ENCODE measurements at regions not wholly inside any gene's neighbourhood (a gene's known extent, or its start where the extent isn't known, plus 50 kb on each side); places are given as distances from the start of the nearest gene placed in this dataset.

- no peak for DNase-seq (ENCODE audit: low read depth in 1 of 2, low spot score in 1 of 2)
These were observed 537.4 kb downstream of the TUSC7 start for GRCh38 chr3:117246771-117247555.

DNA sequence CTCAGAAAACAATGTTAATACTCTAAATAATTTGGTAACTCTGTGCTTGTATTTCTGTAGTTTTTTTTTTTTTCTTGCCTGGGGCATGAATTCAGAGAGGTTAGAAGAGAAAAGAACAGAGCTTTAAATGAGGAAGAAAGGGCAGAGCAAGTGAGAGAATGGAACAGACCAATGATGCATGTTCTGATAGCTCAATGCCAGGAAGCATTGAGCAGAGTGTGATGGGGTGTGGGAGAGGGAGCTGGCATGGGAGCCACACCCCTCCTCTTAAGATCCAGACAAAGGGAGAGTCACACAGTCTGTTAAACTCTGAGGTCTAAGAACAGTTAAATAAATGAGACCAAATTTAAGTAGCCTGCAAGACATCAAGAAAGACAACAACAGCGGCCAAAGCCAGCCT lies 538.6 kb downstream of the TUSC7 start:
- DNase-seq (ENCODE audit: low read depth in 1 of 2, low spot score in 1 of 2) = no peak

- DNase-seq (ENCODE audit: low read depth in 1 of 2, low spot score in 1 of 2) = no peak
These were observed 542.6 kb downstream of the TUSC7 start for GRCh38 chr3:117252208-117252607.

GRCh38 chr3:117252651-117253050 lies 543.1 kb downstream of the TUSC7 start:
- DNase-seq (ENCODE audit: low read depth in 1 of 2, low spot score in 1 of 2) = no peak

GRCh38 chr3:117253636-117254035 lies 544.1 kb downstream of the TUSC7 start:
- DNase-seq (ENCODE audit: low read depth in 1 of 2, low spot score in 1 of 2) = no peak

DNA sequence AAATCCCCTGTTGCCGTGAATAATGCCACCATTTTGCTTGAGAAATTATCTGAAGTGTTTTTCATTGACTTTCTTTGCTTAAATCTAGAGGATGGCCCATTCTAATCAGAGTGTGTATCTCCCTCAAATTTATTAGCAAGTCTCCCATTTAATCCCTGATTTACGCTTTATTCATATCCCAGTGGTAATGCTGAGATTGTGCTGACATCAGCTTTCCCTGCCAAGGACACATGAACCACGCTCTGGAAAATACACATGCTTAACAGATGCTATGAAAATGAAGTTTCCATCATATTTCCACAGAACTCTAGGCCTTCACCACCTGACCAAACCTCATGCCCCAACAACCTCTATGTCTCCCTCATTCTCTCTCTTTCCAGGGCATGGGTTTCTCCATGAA lies 545.4 kb downstream of the TUSC7 start:
- DNase-seq (ENCODE audit: low read depth in 1 of 2, low spot score in 1 of 2) = no peak

GRCh38 chr3:117255736-117256135 lies 546.2 kb downstream of the TUSC7 start:
- no peak for DNase-seq (ENCODE audit: low read depth in 1 of 2, low spot score in 1 of 2)

DNA sequence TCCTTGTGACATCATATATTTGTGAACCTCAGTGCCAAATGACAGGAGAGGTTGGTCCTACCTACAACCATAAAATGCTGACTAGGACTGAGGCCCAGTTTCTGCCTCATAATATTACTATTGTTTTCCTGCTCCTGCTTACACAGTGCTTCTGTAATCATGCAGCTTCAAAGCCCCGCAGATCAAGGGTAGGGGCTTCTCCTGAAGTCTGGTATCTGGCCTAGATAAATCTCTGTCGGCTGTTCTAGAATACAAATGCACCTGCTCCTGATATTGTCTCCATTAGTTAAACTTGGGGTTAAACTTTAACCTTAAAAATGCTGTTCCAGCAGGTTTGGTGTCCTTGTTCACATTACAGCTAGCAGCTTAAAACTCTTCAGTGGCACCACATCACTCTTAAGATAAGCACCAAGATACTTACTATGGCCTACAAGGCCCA lies 552.4 kb downstream of the TUSC7 start:
- DNase-seq (ENCODE audit: low read depth in 1 of 2, low spot score in 1 of 2) = no peak

DNA sequence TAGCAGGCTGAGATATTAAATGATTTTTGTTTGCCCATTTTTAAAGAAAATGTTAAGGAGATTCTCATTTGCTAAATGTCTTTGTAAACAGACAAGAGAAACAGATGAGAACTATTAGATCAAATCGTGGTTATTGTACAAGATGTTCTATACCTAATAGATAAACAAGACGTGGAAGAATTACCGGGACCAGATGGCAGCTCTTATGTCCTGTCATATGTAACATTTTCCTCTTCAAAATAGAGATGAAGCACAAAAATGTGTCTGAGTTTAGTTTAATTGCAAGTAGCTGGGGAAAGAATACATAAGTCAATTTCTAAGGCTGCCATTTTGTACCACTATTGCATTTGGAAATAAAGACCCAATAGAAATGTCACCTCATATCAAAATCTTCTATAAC lies 553.7 kb downstream of the TUSC7 start:
- DNase-seq (ENCODE audit: low read depth in 1 of 2, low spot score in 1 of 2) = no peak

GRCh38 chr3:117263745-117264144 lies 554.2 kb downstream of the TUSC7 start:
- no peak for DNase-seq (ENCODE audit: low read depth in 1 of 2, low spot score in 1 of 2)

- DNase-seq (ENCODE audit: low read depth in 1 of 2, low spot score in 1 of 2) = no peak
These were observed 554.8 kb downstream of the TUSC7 start for GRCh38 chr3:117264204-117264994.

GRCh38 chr3:117266806-117267205 lies 557.2 kb downstream of the TUSC7 start:
- no peak for DNase-seq (ENCODE audit: low read depth in 1 of 2, low spot score in 1 of 2)

DNA sequence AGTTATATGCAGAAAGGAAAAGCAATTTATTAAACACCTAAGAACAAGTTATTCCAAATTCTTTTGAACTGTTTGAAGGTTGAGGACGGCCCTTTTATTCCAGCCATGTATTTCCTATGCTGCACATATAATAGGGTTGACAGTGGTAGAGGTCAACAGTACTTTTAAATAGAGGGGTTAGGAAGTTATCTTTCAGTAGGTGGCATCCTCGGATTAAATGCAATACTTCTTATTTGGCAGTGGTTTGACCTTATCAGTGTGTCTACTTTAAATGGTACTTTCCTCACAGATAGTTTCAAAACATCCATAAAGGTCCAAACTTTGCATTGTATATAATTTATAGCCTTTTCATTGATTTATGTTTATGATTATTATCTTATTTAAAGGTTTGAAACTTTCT lies 558.7 kb downstream of the TUSC7 start:
- DNase-seq (ENCODE audit: low read depth in 1 of 2, low spot score in 1 of 2) = no peak

DNA sequence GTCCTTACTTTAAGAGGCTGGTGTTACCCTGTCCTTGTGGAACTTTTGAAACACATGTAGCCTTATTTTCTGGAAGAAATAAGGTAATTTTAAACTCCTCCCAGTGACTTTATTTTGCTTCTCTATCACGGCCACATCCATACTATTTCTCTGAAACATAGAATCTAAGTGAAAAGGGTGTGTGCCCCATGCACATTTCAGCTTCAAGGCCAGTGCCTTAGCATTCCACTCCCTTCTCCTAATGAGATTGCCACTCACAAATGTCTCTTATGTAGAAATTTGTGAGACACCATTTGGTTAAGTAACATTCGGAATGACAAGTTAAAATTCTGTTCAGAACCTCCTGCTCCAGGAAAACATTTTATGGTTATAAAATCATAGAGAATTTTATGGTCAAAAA lies 562.7 kb downstream of the TUSC7 start:
- no peak for DNase-seq (ENCODE audit: low read depth in 1 of 2, low spot score in 1 of 2)

DNA sequence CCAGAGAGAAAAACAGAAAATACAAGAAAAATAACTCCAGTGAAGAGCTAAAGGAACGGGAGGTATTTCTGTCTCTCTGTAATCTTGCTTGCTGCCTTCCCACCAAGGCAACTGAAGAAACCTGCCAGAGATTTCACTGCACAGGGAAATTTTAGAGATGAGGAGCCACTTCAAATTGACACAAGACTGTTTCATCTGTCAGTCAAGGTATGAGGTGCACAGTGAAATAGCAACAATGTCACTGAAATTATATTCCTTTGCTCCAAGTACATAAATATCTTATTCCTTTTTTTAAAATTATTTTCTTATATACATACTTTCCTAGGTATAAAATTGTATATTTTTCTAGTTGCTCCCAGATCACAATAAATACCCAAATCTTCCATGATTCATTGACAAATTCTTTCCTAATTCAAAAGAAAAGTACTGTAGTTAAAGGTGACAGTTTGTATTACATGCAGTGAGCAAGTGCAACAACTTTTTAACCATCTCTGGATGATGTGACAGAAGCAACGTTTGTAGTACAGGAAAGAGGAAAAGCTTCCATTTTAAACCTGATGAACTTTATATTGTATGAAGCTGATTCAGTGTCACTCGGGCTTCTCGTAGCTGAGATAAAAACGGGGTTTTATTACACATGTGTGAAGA lies 563.4 kb downstream of the TUSC7 start:
- no peak for DNase-seq (ENCODE audit: low read depth in 1 of 2, low spot score in 1 of 2)

DNA sequence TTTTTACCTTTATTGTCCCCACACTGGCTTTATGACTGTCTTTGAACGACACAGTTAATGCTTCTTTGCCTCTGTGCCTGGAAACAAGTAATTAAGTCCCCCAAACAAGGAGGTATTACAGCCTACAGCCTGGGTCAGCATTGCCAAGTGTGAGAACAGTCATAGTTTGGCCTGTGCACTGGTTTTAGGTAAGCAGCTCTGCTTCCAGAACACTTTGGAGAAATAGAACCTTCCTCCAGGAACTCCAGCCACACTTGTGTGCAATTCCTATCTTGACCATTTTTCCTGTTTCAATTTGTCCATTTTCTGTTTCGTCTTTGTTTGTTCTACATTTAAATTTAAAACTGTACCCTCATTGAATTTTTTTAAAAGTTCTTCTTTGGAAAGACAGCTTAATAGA lies 568.2 kb downstream of the TUSC7 start:
- DNase-seq (ENCODE audit: low read depth in 1 of 2, low spot score in 1 of 2) = no peak

DNA sequence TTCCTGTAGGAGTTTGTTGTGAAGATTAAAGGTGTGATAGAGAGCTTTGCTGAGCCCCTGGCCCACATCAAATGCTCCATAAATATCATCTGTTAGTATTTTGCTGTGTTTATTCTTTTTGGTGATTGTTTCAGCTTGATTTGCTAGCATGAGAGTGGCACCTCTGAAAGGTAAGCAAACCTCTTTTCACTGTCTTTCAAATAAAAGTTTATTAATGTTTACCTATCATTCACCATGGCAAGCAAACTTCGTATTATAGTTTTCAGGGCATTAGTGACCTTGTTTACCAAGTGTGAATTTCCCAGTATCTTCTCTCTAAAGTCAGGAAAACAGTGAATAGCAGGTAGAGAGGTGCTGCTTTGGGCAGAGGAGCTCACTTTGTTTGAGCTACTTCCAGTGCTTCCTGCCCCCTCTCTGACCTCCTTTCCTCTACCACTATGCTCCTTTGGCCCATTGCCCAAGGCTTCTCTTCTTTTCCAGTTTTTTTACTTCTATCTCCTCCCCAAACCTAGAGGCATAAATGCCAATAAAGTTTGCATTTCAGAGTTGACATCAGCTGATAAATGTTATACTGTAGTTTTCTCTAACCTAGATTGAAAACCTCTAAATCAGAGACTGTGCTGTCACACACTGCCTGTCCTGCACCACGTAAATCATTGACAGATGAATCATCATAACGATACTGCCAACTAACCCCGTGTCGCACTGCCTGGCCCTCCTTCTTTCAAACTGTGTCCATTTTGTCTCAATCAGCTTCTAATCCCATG lies 569.0 kb downstream of the TUSC7 start:
- no peak for DNase-seq (ENCODE audit: low read depth in 1 of 2, low spot score in 1 of 2)

GRCh38 chr3:117281371-117281770 lies 571.8 kb downstream of the TUSC7 start:
- no peak for DNase-seq (ENCODE audit: low read depth in 1 of 2, low spot score in 1 of 2)

GRCh38 chr3:117282566-117282965 lies 573.0 kb downstream of the TUSC7 start:
- no peak for DNase-seq (ENCODE audit: low read depth in 1 of 2, low spot score in 1 of 2)

GRCh38 chr3:117285737-117286136 lies 576.2 kb downstream of the TUSC7 start:
- DNase-seq (ENCODE audit: low read depth in 1 of 2, low spot score in 1 of 2) = no peak

DNA sequence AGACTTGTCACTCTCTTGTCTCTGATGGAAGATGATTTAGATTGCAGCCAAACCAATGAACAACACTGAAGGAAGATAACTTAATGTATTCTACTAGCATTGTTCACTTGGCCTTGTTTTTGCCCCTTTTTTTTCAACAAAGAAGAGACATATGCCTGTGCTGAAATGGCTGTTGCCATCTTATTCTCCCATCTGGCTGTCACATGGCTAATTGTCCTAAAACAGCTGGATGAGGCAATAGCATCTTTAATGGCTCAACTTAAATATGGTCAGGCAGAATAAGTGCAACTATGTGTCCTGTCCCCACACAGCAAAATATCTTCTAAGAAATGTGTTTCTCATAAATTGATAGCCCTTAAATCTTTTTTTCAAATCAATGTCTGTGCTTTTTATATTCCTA lies 576.9 kb downstream of the TUSC7 start:
- no peak for DNase-seq (ENCODE audit: low read depth in 1 of 2, low spot score in 1 of 2)

Data from activated CD4-positive, alpha-beta T cell treated with anti-CD3 and anti-CD28 coated beads, Interleukin-2, amount 50 U/mL, for 24 hours (primary cell).